AG09319 (cell line): ENCODE measurements at regions not wholly inside any gene's neighbourhood (a gene's known extent, or its start where the extent isn't known, plus 50 kb on each side); places are given as distances from the start of the nearest gene placed in this dataset.

Source experiments
- DNase-seq: peaks from one replicate; pipeline ENCODE4 v3.0.0-alpha.2; 2010; ENCODE audit warnings: low read depth; ENCODE audit errors: extremely low read depth
- TF ChIP-seq, protein P1 (sequence below): IDR thresholded peaks from 2 replicates; pipeline ENCODE4 v1.5.1; 2011; ENCODE audit warnings: low read depth, mild to moderate bottlenecking, inconsistent platforms, low read length, moderate library complexity

DNA sequence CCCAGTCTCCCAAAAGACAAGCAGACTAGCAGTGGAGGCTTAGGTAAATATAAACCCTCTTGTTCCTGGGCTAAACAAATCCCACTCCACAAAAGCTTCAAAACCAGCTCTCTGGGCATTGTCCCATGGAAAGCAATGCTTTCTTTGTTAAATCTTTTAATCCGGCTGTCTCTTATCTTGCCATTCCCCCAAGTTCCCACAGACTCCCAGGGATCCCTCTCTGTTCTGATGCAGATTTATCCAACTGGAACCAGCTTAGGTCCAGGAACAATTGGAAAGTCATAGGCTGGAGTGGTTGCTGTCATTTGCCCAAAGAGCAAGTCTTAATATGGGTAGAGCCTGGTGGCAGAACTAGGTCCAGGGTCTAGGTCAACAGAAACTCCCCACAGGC, 110.1 kb upstream of the ATP1A1 start:
- TF ChIP-seq, protein P1, sequence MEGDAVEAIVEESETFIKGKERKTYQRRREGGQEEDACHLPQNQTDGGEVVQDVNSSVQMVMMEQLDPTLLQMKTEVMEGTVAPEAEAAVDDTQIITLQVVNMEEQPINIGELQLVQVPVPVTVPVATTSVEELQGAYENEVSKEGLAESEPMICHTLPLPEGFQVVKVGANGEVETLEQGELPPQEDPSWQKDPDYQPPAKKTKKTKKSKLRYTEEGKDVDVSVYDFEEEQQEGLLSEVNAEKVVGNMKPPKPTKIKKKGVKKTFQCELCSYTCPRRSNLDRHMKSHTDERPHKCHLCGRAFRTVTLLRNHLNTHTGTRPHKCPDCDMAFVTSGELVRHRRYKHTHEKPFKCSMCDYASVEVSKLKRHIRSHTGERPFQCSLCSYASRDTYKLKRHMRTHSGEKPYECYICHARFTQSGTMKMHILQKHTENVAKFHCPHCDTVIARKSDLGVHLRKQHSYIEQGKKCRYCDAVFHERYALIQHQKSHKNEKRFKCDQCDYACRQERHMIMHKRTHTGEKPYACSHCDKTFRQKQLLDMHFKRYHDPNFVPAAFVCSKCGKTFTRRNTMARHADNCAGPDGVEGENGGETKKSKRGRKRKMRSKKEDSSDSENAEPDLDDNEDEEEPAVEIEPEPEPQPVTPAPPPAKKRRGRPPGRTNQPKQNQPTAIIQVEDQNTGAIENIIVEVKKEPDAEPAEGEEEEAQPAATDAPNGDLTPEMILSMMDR, result no peak

GRCh38 chr1:116265931-116266863, 106.8 kb upstream of the ATP1A1 start:
- DNase-seq, result no peak

More for the DNA sequence above, 110.1 kb upstream of the ATP1A1 start:
- DNase-seq, result no peak

GRCh38 chr1:116266864-116267212, 106.2 kb upstream of the ATP1A1 start:
- DNase-seq, result no peak
- TF ChIP-seq, protein P1, result no peak

More at GRCh38 chr1:116265931-116266863, 106.8 kb upstream of the ATP1A1 start:
- TF ChIP-seq, protein P1, result no peak

DNA sequence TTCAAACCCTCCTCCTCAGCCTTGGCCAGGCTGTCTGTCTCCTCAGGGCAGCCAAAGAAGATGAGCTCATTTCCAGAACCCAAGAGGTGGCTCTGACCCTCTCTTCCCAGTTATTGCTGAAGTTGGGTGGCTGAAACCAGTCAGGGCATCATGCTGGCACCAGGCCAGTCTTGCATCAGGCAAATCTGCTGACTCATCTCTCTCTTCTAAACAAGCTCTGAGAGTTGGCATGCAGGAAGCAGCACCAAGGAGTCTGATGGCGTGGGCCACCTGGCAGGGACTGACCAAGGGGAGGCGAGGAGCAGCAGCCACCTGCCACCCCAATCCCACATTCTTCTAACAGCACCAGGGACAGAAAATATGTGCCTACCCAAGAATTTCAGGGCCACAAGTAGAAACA, 104.8 kb upstream of the ATP1A1 start:
- TF ChIP-seq, protein P1, result no peak
- no peak for DNase-seq

DNA sequence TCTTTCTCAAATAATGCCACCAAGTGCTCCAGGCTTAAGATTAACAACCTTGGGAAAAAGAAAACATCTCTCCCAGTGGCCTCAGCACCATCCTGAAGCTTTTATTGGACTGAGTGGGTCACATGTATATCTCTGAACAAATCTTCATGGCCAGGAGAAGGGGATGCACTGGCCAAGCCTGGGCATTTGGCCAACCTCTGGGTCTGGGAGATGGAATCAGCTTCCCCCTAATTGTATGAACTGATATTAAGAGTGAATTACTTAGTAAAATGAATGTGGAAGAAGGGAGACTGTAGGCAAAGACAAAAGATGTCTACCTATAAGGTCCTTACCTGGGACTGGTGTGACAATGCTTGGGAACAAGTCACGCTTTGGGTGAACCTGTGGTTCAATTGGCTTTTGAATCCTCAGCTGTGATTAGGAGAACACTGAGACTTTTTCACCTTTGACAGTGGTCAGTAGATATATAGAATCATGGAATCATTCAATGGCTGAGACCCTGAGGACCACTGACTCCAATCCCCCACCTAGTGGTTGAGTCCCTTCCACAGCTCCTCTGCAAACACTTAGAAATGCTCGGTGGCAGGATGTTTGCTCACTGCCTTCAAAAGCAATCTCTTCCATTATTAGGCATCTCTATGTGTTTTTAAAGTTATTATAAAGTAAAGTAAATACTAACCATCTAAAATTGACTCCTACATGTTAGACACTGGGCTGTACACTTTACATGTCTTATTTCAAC, 102.6 kb upstream of the ATP1A1 start:
- no peak for DNase-seq
- TF ChIP-seq, protein P1, result no peak

DNA sequence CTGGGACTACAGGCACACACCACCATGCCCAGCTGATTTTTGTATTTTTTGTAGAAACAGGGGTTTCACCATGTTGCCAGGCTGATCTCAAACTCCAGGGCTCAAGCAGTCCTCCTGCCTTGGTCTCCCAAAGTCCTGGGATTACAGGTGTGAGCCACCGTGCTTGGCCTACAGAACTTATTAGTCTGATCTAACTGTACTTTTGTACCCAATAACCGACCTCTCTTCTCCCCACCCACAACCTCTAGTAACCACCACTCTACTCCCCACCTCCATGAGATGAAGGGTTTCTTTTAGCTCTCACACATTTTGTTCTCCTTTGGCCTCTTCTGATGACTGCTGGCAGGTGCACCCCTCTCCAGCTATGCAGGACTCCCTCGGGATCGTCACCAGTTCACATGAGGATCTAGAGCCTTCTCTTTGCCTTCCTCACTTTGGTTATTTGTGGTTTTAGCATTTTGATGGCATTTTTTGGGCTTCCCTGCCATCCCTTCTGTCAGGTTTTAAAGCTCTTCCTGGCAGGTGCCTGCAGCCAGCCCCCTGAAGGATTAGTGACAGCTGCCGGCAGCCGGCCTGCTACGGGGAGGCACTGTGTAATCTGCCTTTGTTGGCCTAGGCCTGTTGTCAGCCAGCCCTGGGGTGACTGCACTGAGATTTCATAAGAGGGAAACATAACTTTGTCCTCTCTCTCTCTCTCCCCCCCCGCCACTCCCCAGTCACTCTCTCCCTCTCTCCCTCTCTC, 99.8 kb upstream of the ATP1A1 start:
- no peak for DNase-seq
- TF ChIP-seq, protein P1, result no peak
